ENCODE measurements at regions not wholly inside any gene's neighbourhood (a gene's known extent, or its start where the extent isn't known, plus 50 kb on each side); places are given as distances from the start of the nearest gene placed in this dataset.
"Not testable (repeated sequence)": the region's sequence is repeated elsewhere in the genome, so short reads cannot be mapped to it uniquely, and the experiment has no call there.

- no peak for DNase-seq (ENCODE audit: low read depth in 4 of 4, low spot score in 3 of 4)
Observed at GRCh38 chr6:66265737-66266136, 558.7 kb upstream of the EYS start.

DNA sequence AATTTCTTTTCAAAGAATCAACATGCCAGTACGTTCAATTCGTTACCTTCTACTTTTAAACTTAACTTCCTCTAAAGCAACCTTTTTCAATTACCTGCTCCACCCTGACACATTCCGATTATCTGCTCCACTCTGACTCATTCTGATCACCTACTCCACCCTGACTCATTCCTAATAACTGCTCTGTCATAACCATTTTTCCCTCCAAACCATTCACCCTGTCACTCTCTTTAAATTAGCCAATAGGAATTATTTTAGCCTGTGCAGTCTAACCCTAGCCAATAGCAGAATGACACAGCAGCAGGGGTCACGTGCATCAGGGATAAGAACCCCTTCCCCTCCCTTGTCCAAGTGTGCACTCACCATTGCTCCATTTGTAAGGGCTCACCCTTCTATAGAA, 557.4 kb upstream of the EYS start:
- DNase-seq (ENCODE audit: low read depth in 4 of 4, low spot score in 3 of 4) = no peak

- not testable (repeated sequence) for DNase-seq (ENCODE audit: low read depth in 4 of 4, low spot score in 3 of 4)
Observed at GRCh38 chr6:66258731-66259487, 551.9 kb upstream of the EYS start.

GRCh38 chr6:66245231-66245630, 538.2 kb upstream of the EYS start:
- DNase-seq (ENCODE audit: low read depth in 4 of 4, low spot score in 3 of 4) = no peak

DNA sequence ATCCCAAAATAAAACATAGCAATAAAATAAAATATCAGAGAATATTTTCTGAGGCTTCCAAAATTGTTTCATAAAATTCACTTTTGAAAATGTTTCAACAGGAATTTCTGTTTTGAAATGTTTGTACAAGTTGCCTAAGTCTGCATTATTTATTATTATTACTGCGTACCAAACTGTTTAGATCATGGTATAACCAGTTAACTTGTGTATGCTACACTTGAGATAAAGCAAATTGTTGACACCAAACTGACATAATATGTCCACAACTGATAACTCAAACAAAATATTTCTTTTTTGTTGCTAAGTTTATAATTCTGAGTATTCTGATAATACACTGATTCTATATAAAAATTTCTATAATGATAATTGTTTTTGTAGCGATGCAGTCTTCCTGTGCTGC, 531.8 kb upstream of the EYS start:
- no peak for DNase-seq (ENCODE audit: low read depth in 4 of 4, low spot score in 3 of 4)

GRCh38 chr6:66232890-66233289, 525.9 kb upstream of the EYS start:
- no peak for DNase-seq (ENCODE audit: low read depth in 4 of 4, low spot score in 3 of 4)

- no peak for DNase-seq (ENCODE audit: low read depth in 4 of 4, low spot score in 3 of 4)
Observed at GRCh38 chr6:66230591-66230990, 523.6 kb upstream of the EYS start.

- no peak for DNase-seq (ENCODE audit: low read depth in 4 of 4, low spot score in 3 of 4)
Observed at GRCh38 chr6:66226109-66226508, 519.1 kb upstream of the EYS start.

DNA sequence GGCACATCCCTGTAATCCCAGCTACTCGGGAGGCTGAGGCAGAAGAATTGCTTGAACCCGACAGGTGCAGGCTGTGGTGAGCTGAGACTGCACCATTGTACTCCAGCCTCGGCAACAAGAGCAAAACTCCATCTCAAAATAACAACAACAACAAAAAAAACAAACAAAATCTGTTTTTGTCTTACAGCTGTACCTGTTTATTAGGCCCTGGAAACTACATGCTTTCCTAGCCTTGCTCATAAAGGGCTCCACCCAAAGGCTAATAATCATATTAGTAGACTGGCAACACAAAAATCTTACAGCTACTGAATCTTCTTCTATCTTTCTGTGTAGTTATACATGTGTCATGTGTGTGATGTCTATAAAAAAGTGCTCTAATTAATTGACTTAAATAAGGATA, 503.9 kb upstream of the EYS start:
- DNase-seq (ENCODE audit: low read depth in 4 of 4, low spot score in 3 of 4) = no peak

- no peak for DNase-seq (ENCODE audit: low read depth in 4 of 4, low spot score in 3 of 4)
Observed at GRCh38 chr6:66200390-66200789, 493.4 kb upstream of the EYS start.

DNA sequence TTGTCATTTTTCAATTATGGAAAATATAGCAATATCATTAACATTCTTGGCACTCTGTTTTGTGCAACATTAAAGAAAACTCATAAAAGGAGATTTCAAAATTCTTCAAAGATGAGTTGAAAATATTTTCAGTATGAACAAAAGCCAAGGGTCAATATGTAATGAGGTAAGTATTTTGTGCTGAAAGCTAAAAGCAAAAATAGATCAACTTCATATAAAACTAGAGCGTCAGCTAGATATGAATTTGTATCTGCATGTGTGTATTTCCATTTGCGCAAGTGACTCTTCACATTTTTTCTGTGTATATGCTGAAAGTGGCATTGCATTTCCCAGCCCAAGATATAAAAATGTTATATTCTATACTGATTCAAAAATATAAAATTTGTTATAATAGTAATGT, 492.1 kb upstream of the EYS start:
- no peak for DNase-seq (ENCODE audit: low read depth in 4 of 4, low spot score in 3 of 4)

DNA sequence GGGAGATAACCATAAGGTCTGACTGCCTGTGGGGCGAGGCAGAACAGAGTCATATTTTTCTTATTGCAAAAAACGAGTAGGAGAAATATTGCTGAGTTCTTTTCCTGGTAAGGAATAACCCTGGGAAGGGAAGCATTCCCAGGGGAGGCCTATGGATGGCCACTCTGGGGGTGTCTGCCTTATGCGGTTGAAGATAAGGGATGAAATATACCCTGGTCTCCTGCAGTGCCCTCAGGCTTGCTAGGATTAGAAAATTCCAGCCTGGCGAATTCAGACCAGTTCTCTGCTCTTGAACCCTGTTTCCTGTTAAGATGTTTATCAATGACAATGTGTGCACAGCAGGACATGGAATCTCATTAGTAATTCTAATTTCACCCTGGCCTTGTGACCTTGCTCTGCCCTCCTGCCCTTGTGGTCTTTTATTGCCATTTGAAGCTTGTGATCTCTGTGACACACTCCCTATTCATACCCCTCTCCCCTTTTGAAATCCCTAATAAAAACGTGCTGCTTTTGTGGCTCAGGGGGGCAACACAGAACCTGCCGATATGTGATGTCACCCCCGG, 491.1 kb upstream of the EYS start:
- no peak for DNase-seq (ENCODE audit: low read depth in 4 of 4, low spot score in 3 of 4)

- no peak for DNase-seq (ENCODE audit: low read depth in 4 of 4, low spot score in 3 of 4)
Observed at GRCh38 chr6:66190858-66191257, 483.8 kb upstream of the EYS start.

DNA sequence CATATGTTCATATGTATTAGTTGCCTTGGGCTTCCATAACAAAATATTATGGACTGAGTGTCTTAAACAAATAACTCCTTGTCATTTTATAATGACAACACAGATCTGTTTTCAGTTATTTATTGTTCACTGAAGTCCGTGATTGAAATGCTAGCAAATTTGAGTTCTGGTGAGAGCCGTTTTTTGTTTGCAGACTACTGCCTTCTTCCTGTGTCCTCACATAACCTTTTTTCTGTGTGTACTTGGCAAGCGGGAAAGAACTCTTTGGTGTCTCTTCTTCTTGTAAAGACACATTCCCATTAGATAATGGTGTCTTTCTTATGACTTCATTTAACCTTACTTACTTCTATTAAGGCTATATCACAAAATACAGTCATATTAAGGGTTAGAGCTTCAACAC, 482.9 kb upstream of the EYS start:
- DNase-seq (ENCODE audit: low read depth in 4 of 4, low spot score in 3 of 4) = no peak

DNA sequence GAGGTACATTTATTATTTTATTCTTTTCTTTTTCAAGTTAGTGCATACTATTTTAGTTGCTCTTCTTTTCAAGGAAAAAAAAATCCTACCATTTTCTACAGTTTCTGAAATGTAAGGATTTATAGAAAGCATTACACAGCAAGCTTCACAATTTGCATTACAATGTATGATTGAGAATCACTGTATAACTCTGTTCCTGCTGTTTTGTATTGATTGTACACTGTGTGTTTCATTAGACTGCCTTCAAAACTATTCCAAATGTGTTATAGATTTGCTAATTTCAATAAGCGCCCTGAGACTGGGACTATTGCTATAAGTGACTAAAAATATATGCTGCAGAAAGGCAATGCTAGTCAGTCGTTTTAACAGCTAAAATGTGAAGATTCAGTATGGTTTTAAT, 479.7 kb upstream of the EYS start:
- DNase-seq (ENCODE audit: low read depth in 4 of 4, low spot score in 3 of 4) = no peak

DNA sequence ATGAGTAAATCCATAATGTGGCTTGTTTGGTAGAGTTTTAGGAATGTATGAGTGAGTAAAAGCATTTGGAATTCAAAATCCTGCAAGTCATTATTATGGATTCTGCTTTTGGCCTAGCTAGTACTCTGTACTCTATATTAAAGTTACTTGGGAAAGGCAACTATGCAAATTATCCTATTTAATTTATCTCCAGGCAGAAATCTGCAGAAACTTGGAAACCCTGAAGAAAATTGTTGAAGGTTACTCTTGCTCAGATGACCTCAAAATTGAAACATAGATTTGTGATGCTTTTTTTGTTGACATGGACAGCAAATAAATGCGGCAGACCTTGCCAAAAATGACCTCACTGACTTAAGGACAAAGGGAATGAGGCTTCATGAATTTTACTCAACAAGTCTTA, 477.1 kb upstream of the EYS start:
- DNase-seq (ENCODE audit: low read depth in 4 of 4, low spot score in 3 of 4) = no peak

- DNase-seq (ENCODE audit: low read depth in 4 of 4, low spot score in 3 of 4) = no peak
Observed at GRCh38 chr6:66179361-66179760, 472.3 kb upstream of the EYS start.

GRCh38 chr6:66173587-66173986, 466.6 kb upstream of the EYS start:
- no peak for DNase-seq (ENCODE audit: low read depth in 4 of 4, low spot score in 3 of 4)

DNA sequence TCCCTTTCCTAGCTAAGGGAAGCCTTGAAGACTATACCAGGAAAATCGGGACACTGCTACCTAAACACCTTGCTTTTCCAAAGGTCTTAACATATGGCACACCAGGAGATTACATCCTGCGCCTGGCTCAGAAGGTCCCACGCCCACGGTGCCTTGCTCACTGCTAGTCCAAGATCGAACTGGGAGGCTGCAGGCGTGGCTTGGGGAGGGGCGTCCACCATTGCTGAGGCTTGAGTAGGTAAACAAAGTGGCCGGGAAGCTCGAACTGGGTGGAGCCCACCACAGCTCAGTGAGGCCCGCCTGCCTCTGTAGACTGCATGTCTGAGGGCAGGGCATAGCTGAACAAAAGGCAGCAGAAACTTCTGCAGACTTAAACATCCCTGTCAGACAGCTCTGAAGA, 459.7 kb upstream of the EYS start:
- not testable (repeated sequence) for DNase-seq (ENCODE audit: low read depth in 4 of 4, low spot score in 3 of 4)

DNA sequence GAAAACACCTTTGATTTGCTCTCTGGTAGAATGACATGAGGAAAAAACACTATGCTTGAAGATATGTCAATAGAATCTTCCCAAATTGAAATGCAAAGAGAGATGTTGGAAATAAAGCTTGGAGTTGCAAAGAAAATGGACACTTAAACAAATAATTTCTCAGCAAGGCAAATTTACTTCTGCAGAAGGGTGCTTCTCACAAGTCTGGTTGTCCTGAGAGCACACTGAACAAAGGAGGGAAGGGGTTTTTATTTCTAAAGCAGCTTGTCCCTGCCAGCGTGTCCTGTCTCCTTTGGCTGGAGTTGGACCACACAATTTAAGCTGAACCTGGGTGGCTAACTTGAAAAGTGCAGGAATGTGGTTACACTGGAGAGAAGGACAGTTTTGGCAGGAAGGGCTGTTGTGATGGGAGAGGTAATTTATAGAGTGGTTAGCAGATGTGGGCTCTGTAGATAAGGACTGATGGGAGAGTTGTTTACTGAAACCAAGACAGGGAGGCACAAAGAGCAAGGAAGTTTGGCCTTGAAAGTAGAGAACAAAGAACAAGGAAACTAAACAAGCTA, 454.6 kb upstream of the EYS start:
- DNase-seq (ENCODE audit: low read depth in 4 of 4, low spot score in 3 of 4) = no peak

DNA sequence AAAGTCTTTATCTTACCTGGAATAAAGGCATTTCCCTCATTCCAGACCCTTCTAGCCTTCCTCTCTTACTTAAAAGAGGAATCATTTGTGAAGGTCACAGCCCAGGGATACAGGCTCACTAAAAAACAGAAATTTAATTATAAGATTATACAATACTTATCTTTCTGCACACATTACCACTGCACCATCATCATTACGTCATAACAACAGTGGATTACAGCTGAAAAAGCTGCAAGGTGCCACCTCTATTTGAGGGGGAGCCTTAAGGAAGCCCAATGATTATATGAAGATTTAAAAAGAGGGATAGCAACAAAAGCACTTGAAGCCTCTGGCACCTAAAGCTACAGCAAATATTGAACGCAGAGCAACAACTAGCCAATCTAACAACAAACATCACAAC, 452.9 kb upstream of the EYS start:
- DNase-seq (ENCODE audit: low read depth in 4 of 4, low spot score in 3 of 4) = no peak

GRCh38 chr6:66153247-66153646, 446.2 kb upstream of the EYS start:
- DNase-seq (ENCODE audit: low read depth in 4 of 4, low spot score in 3 of 4) = no peak
